ENCODE measurements at regions not wholly inside any gene's neighbourhood (a gene's known extent, or its start where the extent isn't known, plus 50 kb on each side); places are given as distances from the start of the nearest gene placed in this dataset.
"Not testable (repeated sequence)": the region's sequence is repeated elsewhere in the genome, so short reads cannot be mapped to it uniquely, and the experiment has no call there.

DNA sequence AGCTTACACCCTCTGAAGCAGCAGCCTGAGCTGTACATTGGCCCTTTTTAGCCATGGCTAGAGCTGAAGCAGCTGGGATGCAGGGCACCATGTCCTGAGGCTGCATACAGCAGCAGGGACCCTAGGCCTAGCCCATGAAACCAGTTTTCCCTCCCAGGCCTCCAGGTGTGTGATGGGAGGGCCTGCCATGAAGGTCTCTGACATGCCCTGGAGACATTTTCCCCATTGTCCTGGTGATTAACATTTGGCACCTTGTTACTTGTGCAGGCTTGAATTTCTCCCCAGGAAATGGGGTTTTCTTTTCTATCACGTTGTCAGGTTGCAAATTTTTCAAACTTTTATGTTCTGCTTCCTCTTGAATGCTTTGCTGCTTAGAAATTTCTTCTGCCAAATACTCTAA is 206.8 kb upstream of the GADL1 start:
- not testable (repeated sequence) for TF ChIP-seq CTCF, POLR2A (IDR thresholded peaks at IDR 0.05)

Measured in breast epithelium (tissue), 3 donors.